ENCODE measurements at regions not wholly inside any gene's neighbourhood (a gene's known extent, or its start where the extent isn't known, plus 50 kb on each side); places are given as distances from the start of the nearest gene placed in this dataset.

DNA sequence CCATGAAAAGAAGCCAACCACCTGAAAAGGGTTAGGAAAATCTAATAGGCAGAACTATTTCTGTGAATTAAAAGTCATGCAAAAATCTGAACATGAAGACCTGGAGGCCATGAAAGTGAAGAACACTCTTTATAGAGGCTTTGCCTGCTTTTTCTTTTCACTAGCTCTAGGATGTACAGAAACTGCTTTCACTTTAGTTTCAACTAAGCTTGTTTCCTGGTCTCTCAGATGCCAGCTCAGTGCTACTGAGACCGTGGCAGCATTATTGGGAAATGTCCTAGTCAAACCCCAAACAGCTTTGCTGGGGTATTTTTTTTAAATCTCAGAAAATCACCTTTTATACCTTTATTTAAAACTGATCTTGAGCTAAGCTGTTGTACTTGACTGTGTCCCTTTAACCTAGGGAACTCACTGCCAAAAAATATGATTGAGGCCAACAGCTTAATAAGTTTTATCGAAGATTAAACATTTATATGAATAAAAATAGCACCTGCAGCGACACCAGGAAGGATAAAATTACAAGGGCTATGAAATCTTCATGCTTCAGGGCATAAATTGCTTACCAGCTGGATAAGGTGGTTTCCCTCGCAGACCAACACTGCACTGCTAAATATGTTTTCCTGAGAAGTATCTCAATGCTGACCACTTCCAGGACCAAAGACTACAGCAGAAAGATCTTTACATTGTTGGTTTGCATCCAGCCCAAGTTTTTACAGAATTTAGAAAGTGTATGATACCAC lies 621.8 kb upstream of the ZFHX3 start:
- TF ChIP-seq CTCF (IDR thresholded peaks at IDR 0.05), result no peak
- no peak for TF ChIP-seq POLR2A (IDR thresholded peaks at IDR 0.05)
- no peak for TF ChIP-seq POLR2AphosphoS5 (IDR thresholded peaks at IDR 0.05; ENCODE audit: insufficient read depth in 1 of 2, low read depth in 1 of 2)

Measured in vagina (tissue), 2 donors.